ENCODE measurements at regions not wholly inside any gene's neighbourhood (a gene's known extent, or its start where the extent isn't known, plus 50 kb on each side); places are given as distances from the start of the nearest gene placed in this dataset.

DNA sequence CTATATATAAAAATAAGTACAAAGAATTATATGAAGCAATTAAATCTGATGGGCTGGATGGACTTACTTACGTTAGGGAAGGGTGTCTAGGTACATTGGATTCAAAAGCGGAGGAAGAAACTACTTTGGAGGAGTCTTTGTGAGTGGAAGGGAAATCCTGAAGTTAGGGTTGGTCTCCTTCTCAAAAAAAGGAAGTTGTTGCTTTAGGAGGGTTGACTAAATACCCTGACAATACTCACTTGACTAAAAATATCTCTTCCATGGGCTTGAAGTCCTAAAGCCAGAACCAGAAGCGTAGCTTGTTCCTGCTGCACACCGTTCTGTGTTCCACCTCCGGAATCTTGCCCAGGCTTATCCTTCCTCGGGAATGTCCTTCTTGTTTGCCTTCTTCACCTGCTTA lies 143.3 kb upstream of the ZEB2 start:
- TF ChIP-seq POLR2A (IDR thresholded peaks at IDR 0.05) = no peak
- TF ChIP-seq, protein P1, sequence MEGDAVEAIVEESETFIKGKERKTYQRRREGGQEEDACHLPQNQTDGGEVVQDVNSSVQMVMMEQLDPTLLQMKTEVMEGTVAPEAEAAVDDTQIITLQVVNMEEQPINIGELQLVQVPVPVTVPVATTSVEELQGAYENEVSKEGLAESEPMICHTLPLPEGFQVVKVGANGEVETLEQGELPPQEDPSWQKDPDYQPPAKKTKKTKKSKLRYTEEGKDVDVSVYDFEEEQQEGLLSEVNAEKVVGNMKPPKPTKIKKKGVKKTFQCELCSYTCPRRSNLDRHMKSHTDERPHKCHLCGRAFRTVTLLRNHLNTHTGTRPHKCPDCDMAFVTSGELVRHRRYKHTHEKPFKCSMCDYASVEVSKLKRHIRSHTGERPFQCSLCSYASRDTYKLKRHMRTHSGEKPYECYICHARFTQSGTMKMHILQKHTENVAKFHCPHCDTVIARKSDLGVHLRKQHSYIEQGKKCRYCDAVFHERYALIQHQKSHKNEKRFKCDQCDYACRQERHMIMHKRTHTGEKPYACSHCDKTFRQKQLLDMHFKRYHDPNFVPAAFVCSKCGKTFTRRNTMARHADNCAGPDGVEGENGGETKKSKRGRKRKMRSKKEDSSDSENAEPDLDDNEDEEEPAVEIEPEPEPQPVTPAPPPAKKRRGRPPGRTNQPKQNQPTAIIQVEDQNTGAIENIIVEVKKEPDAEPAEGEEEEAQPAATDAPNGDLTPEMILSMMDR (IDR thresholded peaks at IDR 0.05) = no peak
- Histone ChIP-seq H3K4me3 (no peak overlapping the region), H3K27ac (peak overlapping the region in 1 of 5 donors; percentile 53), H3K4me1 (replicated peaks in 1 of 2) (peaks cover 0 to 6% of the 10 kb centered on the region in 2 donors), H3K36me3 (replicated peaks in 1 of 2) (no peaks in the 10 kb centered on the region), H3K27me3 (no peaks in the 10 kb centered on the region), H3K9me3 (replicated peaks in 1 of 3) (peaks cover 0 to 5% (median 0%) of the 10 kb centered on the region in 3 donors)
- intact Hi-C loops (cut with DNase I) = no loop called here
- no peak for DNase-seq
- WGBS, 4 donors = 82 to 90% (median 89%) methylated on average over 6 of the region's 6 CpGs

GRCh38 chr2:144660518-144661316 lies 140.8 kb upstream of the ZEB2 start:
- DNase-seq = peak in 1 of 7 donors; percentile 22
- TF ChIP-seq, protein P1 (IDR thresholded peaks at IDR 0.05) = no peak
- TF ChIP-seq POLR2A (IDR thresholded peaks at IDR 0.05) = no peak
- 60 to 69% (median 64%) methylated on average over 5 of the region's 5 CpGs for WGBS, 4 donors
- H3K4me3 ChIP-seq = no peak overlapping the region
- peak overlapping the region in 3 of 5 donors; percentile 8 to 78 (median 26) for H3K27ac ChIP-seq
- H3K36me3 ChIP-seq (replicated peaks in 1 of 2) = no peaks in the 10 kb centered on the region
- H3K4me1 ChIP-seq (replicated peaks in 1 of 2) = peaks cover 0 to 6% of the 10 kb centered on the region in 2 donors
- intact Hi-C loops (cut with DNase I) = no loop called here
- H3K9me3 ChIP-seq (replicated peaks in 1 of 3) = no peaks in the 10 kb centered on the region
- no peaks in the 10 kb centered on the region for H3K27me3 ChIP-seq

- H3K9me3 ChIP-seq (replicated peaks in 1 of 3) = no peaks in the 10 kb centered on the region
- intact Hi-C loops (cut with DNase I) = no loop called here
- TF ChIP-seq, protein P1 (IDR thresholded peaks at IDR 0.05) = no peak
- TF ChIP-seq POLR2A (IDR thresholded peaks at IDR 0.05) = no peak
- WGBS, 4 donors = 83 to 95% (median 86%) methylated on average over 9 to 10 of the region's 10 CpGs
- H3K27ac ChIP-seq = peak overlapping the region in 2 of 5 donors; percentile 26 to 78
- peaks cover 0 to 6% of the 10 kb centered on the region in 2 donors for H3K4me1 ChIP-seq (replicated peaks in 1 of 2)
- no peak overlapping the region for H3K4me3 ChIP-seq
- no peaks in the 10 kb centered on the region for H3K36me3 ChIP-seq (replicated peaks in 1 of 2)
- peak in 5 of 7 donors; percentile 20 to 58 (median 30) for DNase-seq
- H3K27me3 ChIP-seq = no peaks in the 10 kb centered on the region
These were observed 139.9 kb upstream of the ZEB2 start for GRCh38 chr2:144659731-144660275.

DNA sequence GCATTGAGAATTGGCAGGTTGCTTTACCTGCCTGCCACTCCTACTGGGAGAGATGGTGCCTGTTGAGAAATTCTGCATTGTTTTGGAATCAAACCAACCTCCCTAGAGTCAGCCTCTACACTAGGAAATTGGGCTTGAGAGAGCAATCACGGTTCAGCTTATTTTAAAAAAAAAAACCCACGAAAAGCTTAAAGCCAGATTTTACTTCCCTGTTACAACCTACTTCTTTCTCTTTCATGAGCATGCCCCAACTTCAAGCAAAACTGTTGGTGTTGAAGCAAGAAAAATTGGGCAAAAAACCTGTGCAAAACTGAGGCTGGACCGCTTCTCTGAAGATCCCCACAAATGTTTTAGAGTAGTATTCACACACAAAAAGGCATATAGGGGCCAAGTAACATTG lies 134.6 kb upstream of the ZEB2 start:
- Histone ChIP-seq H3K36me3 (replicated peaks in 1 of 2) (no peaks in the 10 kb centered on the region), H3K4me1 (replicated peaks in 1 of 2) (no peaks in the 10 kb centered on the region), H3K4me3 (no peak overlapping the region), H3K27ac (peak overlapping the region in 1 of 5 donors; percentile 6), H3K27me3 (no peaks in the 10 kb centered on the region), H3K9me3 (replicated peaks in 1 of 3) (no peaks in the 10 kb centered on the region)
- intact Hi-C loops (cut with DNase I) = no loop called here
- no peak for DNase-seq
- TF ChIP-seq, protein P1 (IDR thresholded peaks at IDR 0.05) = no peak
- TF ChIP-seq POLR2A (IDR thresholded peaks at IDR 0.05) = no peak
- 80 to 89% (median 81%) methylated on average over 3 of the region's 3 CpGs for WGBS, 4 donors
